ENCODE measurements at regions not wholly inside any gene's neighbourhood (a gene's known extent, or its start where the extent isn't known, plus 50 kb on each side); places are given as distances from the start of the nearest gene placed in this dataset.
A peak's percentile ranks its signal among the peaks of the same experiment; 100 is the strongest.

- Mint-ChIP-seq H3K9me3 (ENCODE audit: low read depth, unreplicated experiment) (no peaks in the 10 kb centered on the region), H3K4me1 (ENCODE audit: low read depth, unreplicated experiment) (peaks cover 13% of the 10 kb centered on the region), H3K36me3 (ENCODE audit: insufficient read depth, unreplicated experiment) (no peaks in the 10 kb centered on the region), H3K27ac (ENCODE audit: unreplicated experiment) (no peak overlapping the region), H3K27me3 (ENCODE audit: unreplicated experiment) (no peaks in the 10 kb centered on the region), H3K4me3 (ENCODE audit: low read depth, unreplicated experiment) (no peak overlapping the region)
- CTCF ChIA-PET = interaction anchor here (0.6 to 1.2 kb wide), 7 partner anchors 14 to 373 kb away, joined by 3 to 13 read pairs (median 5); no protein-coding TSS in a partner anchor
- peak; percentile 33 for TF ChIP-seq CTCF (IDR thresholded peaks at IDR 0.05; ENCODE audit: unreplicated experiment)
- no peak for DNase-seq
- intact Hi-C loops (cut with micrococcal nuclease; ENCODE audit: unreplicated experiment) = loop anchor here (1.0 to 10.0 kb wide), 4 partner anchors 23 to 574 kb away; no protein-coding TSS in a partner anchor
- no TSS peak for BruUV-seq (replicated peaks)
Observed at GRCh38 chr12:85448548-85449139, 168.6 kb downstream of the ALX1 start.

GRCh38 chr12:85457016-85457415 lies 177.0 kb downstream of the ALX1 start:
- no peaks in the 10 kb centered on the region for H3K9me3 Mint-ChIP-seq (ENCODE audit: low read depth, unreplicated experiment)
- no peak for DNase-seq
- CTCF ChIA-PET = interaction anchor here (0.7 kb wide), 1 partner anchor 1058 kb away, joined by 7 read pairs; no protein-coding TSS in a partner anchor
- no peak overlapping the region for H3K4me3 Mint-ChIP-seq (ENCODE audit: low read depth, unreplicated experiment)
- H3K27ac Mint-ChIP-seq (ENCODE audit: unreplicated experiment) = no peak overlapping the region
- no peaks in the 10 kb centered on the region for H3K36me3 Mint-ChIP-seq (ENCODE audit: insufficient read depth, unreplicated experiment)
- TF ChIP-seq CTCF (IDR thresholded peaks at IDR 0.05; ENCODE audit: unreplicated experiment) = no peak
- peaks cover 6% of the 10 kb centered on the region for H3K4me1 Mint-ChIP-seq (ENCODE audit: low read depth, unreplicated experiment)
- H3K27me3 Mint-ChIP-seq (ENCODE audit: unreplicated experiment) = no peaks in the 10 kb centered on the region
- intact Hi-C loops (cut with micrococcal nuclease; ENCODE audit: unreplicated experiment) = no loop called here
- no TSS peak for BruUV-seq (replicated peaks)

GRCh38 chr12:85461127-85461526 lies 181.1 kb downstream of the ALX1 start:
- H3K36me3 Mint-ChIP-seq (ENCODE audit: insufficient read depth, unreplicated experiment) = no peaks in the 10 kb centered on the region
- H3K27ac Mint-ChIP-seq (ENCODE audit: unreplicated experiment) = no peak overlapping the region
- DNase-seq = no peak
- H3K27me3 Mint-ChIP-seq (ENCODE audit: unreplicated experiment) = no peaks in the 10 kb centered on the region
- no peaks in the 10 kb centered on the region for H3K9me3 Mint-ChIP-seq (ENCODE audit: low read depth, unreplicated experiment)
- intact Hi-C loops (cut with micrococcal nuclease; ENCODE audit: unreplicated experiment) = no loop called here
- CTCF ChIA-PET = no interaction called here
- no peak for TF ChIP-seq CTCF (IDR thresholded peaks at IDR 0.05; ENCODE audit: unreplicated experiment)
- no TSS peak for BruUV-seq (replicated peaks)
- H3K4me3 Mint-ChIP-seq (ENCODE audit: low read depth, unreplicated experiment) = no peak overlapping the region
- peaks cover 24% of the 10 kb centered on the region for H3K4me1 Mint-ChIP-seq (ENCODE audit: low read depth, unreplicated experiment)

GRCh38 chr12:85462888-85463287 lies 182.9 kb downstream of the ALX1 start:
- intact Hi-C loops (cut with micrococcal nuclease; ENCODE audit: unreplicated experiment) = no loop called here
- no peak for TF ChIP-seq CTCF (IDR thresholded peaks at IDR 0.05; ENCODE audit: unreplicated experiment)
- peaks cover 29% of the 10 kb centered on the region for H3K4me1 Mint-ChIP-seq (ENCODE audit: low read depth, unreplicated experiment)
- DNase-seq = no peak
- no peaks in the 10 kb centered on the region for H3K27me3 Mint-ChIP-seq (ENCODE audit: unreplicated experiment)
- CTCF ChIA-PET = interaction anchor here (0.6 kb wide), 1 partner anchor 450 kb away, joined by 3 read pairs; no protein-coding TSS in a partner anchor
- no peak overlapping the region for H3K27ac Mint-ChIP-seq (ENCODE audit: unreplicated experiment)
- H3K4me3 Mint-ChIP-seq (ENCODE audit: low read depth, unreplicated experiment) = no peak overlapping the region
- H3K36me3 Mint-ChIP-seq (ENCODE audit: insufficient read depth, unreplicated experiment) = no peaks in the 10 kb centered on the region
- no peaks in the 10 kb centered on the region for H3K9me3 Mint-ChIP-seq (ENCODE audit: low read depth, unreplicated experiment)
- BruUV-seq (replicated peaks) = no TSS peak

All from Calu3 (cell line).